Osteoblast (primary cell): ENCODE measurements at regions not wholly inside any gene's neighbourhood (a gene's known extent, or its start where the extent isn't known, plus 50 kb on each side); places are given as distances from the start of the nearest gene placed in this dataset.

ENCODE experiments used
- DNase-seq: peaks from one replicate; pipeline ENCODE4 v3.0.0; 2011; ENCODE audit warnings: low spot score, mixed read lengths; ENCODE audit not compliant: insufficient read length; ENCODE audit errors: missing footprints
- H2AFZ ChIP-seq: 2 replicates; pipeline ENCODE4 v1.6.0; 2011; ENCODE audit warnings: mild to moderate bottlenecking, low read length
- H3K27ac ChIP-seq: 2 replicates; pipeline ENCODE4 v1.5.1; 2011; ENCODE audit warnings: mild to moderate bottlenecking, low read depth, low read length, moderate library complexity
- H3K27me3 ChIP-seq: 2 replicates; pipeline ENCODE4 v1.6.0; 2012; ENCODE audit warnings: mild to moderate bottlenecking, control low read depth, inconsistent platforms, low read length, moderate library complexity; ENCODE audit not compliant: insufficient read depth
- H3K36me3 ChIP-seq: 2 replicates; pipeline ENCODE4 v1.5.1; 2011; ENCODE audit warnings: mild to moderate bottlenecking, low read length, control low read depth, moderate library complexity; ENCODE audit not compliant: insufficient read depth
- H3K4me1 ChIP-seq: 2 replicates; pipeline ENCODE4 v1.5.1; 2011; ENCODE audit warnings: mild to moderate bottlenecking, low read length, control low read depth, moderate library complexity; ENCODE audit not compliant: insufficient read depth
- H3K4me2 ChIP-seq: 2 replicates; pipeline ENCODE4 v1.6.0; 2011; ENCODE audit warnings: mild to moderate bottlenecking, low read length; ENCODE audit not compliant: insufficient read depth
- H3K4me3 ChIP-seq: fragments of 200-600 bp; sonication (generic); 3 replicates; pipeline ENCODE4 v1.5.1; 2012; ENCODE audit warnings: mild to moderate bottlenecking, low read length, inconsistent platforms; ENCODE audit not compliant: insufficient read depth
- H3K79me2 ChIP-seq: 2 replicates; pipeline ENCODE4 v1.6.0; 2012; ENCODE audit warnings: mild to moderate bottlenecking, low read length, control low read depth, inconsistent platforms; ENCODE audit not compliant: insufficient read depth
- H3K9me3 ChIP-seq: 2 replicates; pipeline ENCODE4 v1.5.1; 2011; ENCODE audit warnings: low read depth, low read length, control low read depth
- H4K20me1 ChIP-seq: 2 replicates; pipeline ENCODE4 v1.6.0; 2012; ENCODE audit warnings: mild to moderate bottlenecking, low read length, control low read depth; ENCODE audit not compliant: insufficient read depth
- CTCF ChIP-seq: IDR thresholded peaks from 2 replicates; pipeline ENCODE4 v1.5.1; 2011; ENCODE audit warnings: mild to moderate bottlenecking, low read depth, low read length, moderate library complexity; ENCODE audit errors: extremely low read depth

GRCh38 chr2:16408331-16409005, 257.2 kb downstream of the CYRIA start:
- H3K4me1 ChIP-seq = no peaks in the 10 kb centered on the region
- no peak overlapping the region for H2AFZ ChIP-seq
- no peaks in the 10 kb centered on the region for H4K20me1 ChIP-seq
- TF ChIP-seq CTCF = no peak
- no peak overlapping the region for H3K4me2 ChIP-seq
- no peak for DNase-seq
- H3K27me3 ChIP-seq = no peaks in the 10 kb centered on the region
- peaks cover 2% of the 10 kb centered on the region for H3K9me3 ChIP-seq
- H3K27ac ChIP-seq = no peak overlapping the region
- H3K4me3 ChIP-seq = no peak overlapping the region
- H3K79me2 ChIP-seq = no peaks in the 10 kb centered on the region
- no peaks in the 10 kb centered on the region for H3K36me3 ChIP-seq

GRCh38 chr2:16407358-16407757, 258.3 kb downstream of the CYRIA start:
- H2AFZ ChIP-seq = no peak overlapping the region
- no peaks in the 10 kb centered on the region for H3K4me1 ChIP-seq
- no peaks in the 10 kb centered on the region for H3K36me3 ChIP-seq
- H3K27ac ChIP-seq = no peak overlapping the region
- no peak overlapping the region for H3K4me2 ChIP-seq
- no peak for DNase-seq
- TF ChIP-seq CTCF = no peak
- no peaks in the 10 kb centered on the region for H3K79me2 ChIP-seq
- peaks cover 2% of the 10 kb centered on the region for H3K9me3 ChIP-seq
- no peaks in the 10 kb centered on the region for H3K27me3 ChIP-seq
- H3K4me3 ChIP-seq = no peak overlapping the region
- H4K20me1 ChIP-seq = no peaks in the 10 kb centered on the region

GRCh38 chr2:16406496-16407289, 258.9 kb downstream of the CYRIA start:
- Histone ChIP-seq H3K9me3 (peaks cover 2% of the 10 kb centered on the region), H3K4me2 (no peak overlapping the region), H3K36me3 (no peaks in the 10 kb centered on the region), H3K4me3 (no peak overlapping the region), H3K27me3 (no peaks in the 10 kb centered on the region), H3K27ac (no peak overlapping the region), H3K4me1 (no peaks in the 10 kb centered on the region), H4K20me1 (no peaks in the 10 kb centered on the region), H2AFZ (no peak overlapping the region), H3K79me2 (no peaks in the 10 kb centered on the region)
- TF ChIP-seq CTCF = no peak
- no peak for DNase-seq

DNA sequence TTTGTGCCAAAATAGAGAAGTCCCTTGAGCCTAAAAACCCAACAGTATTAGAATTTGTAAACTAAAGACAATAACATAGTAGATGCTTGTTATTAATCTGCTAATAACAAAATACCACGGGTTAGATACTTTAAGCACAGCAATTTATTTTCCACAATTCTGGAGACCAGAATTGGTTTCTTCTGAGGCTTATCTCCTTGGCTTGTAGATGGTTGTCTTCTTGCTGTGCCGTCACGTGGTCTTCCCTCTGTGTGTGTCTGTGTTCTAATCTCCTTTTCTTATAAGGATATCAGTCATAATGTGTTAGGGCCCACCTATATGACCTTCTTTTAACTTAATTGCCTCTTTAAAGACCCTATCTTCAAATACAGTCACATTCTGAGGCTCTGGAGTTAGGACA, 260.1 kb downstream of the CYRIA start:
- TF ChIP-seq CTCF = no peak
- Histone ChIP-seq H3K9me3 (peaks cover 2% of the 10 kb centered on the region), H3K4me3 (no peak overlapping the region), H3K4me1 (no peaks in the 10 kb centered on the region), H4K20me1 (no peaks in the 10 kb centered on the region), H2AFZ (no peak overlapping the region), H3K27ac (no peak overlapping the region), H3K79me2 (no peaks in the 10 kb centered on the region), H3K27me3 (no peaks in the 10 kb centered on the region), H3K4me2 (no peak overlapping the region), H3K36me3 (no peaks in the 10 kb centered on the region)
- DNase-seq = peak; percentile 56
